Right lobe of liver (tissue), 6 donors: ENCODE measurements at regions not wholly inside any gene's neighbourhood (a gene's known extent, or its start where the extent isn't known, plus 50 kb on each side); places are given as distances from the start of the nearest gene placed in this dataset.

Experiments
- ATAC-seq, 4 donors: fragments of 200-7000 bp; cut with Tn5 transposase; one replicate each; pipeline ENCODE4 v1.9.1; 2020; ENCODE audit warnings: mild to moderate bottlenecking in 4 of 4, moderate library complexity in 4 of 4
- DNase-seq, 3 donors: peaks; one replicate each; pipeline ENCODE4 v3.0.0-alpha.2; 2020
- H3K27ac ChIP-seq, 3 donors: fragments of 200-600 bp; one replicate each; pipeline ENCODE4 v1.8.0; 2022
- H3K27me3 ChIP-seq, 2 donors: fragments of 200-600 bp; one replicate each; pipeline ENCODE4 v1.8.0; 2022
- H3K36me3 ChIP-seq, 4 donors: fragments of 200-600 bp; sonication (generic) in 1 of 4; one replicate each; pipeline versions ENCODE4 v1.5.1 to v1.8.0; 2017 to 2022; ENCODE audit warnings: control low read depth in 1 of 4
- H3K4me1 ChIP-seq, 4 donors: fragments of 200-600 bp; sonication (generic) in 1 of 4; one replicate each; pipeline versions ENCODE4 v1.5.1 to v1.8.0; 2017 to 2022; ENCODE audit warnings: control low read depth in 1 of 4
- H3K4me3 ChIP-seq, 3 donors: fragments of 200-600 bp; one replicate each; pipeline ENCODE4 v1.8.0; 2022
- H3K9me3 ChIP-seq, 4 donors: fragments of 200-600 bp; sonication (generic) in 1 of 4; one replicate each; pipeline versions ENCODE4 v1.5.1 to v1.8.0; 2017 to 2022; ENCODE audit warnings: control low read depth in 1 of 4
- CTCF ChIP-seq, 4 donors: fragments of 200-600 bp in 3 of 4; fragments of 450-650 bp in 1 of 4; IDR thresholded peaks; one replicate each; pipeline versions ENCODE4 v1.5.1 to v1.8.0; 2016 to 2022; ENCODE audit warnings: antibody characterized with exemption in 4 of 4, mild to moderate bottlenecking in 2 of 4
- POLR2A ChIP-seq: fragments of 450-650 bp; IDR thresholded peaks from one replicate; pipeline ENCODE4 v1.6.1; 2017; ENCODE audit warnings: antibody characterized with exemption, mild to moderate bottlenecking
- WGBS: methylation state at CpG from one replicate; pipeline ENCODE4 v1.1.6; 2018; ENCODE audit warnings: low coverage, low lambda C conversion rate; ENCODE audit not compliant: insufficient coverage; ENCODE audit errors: missing lambda C conversion rate; 5-methylcytosine and 5-hydroxymethylcytosine counted together
- intact Hi-C, 2 donors: fragments of 100-400 bp; cut with DNase I; formaldehyde crosslinking; loops; one replicate each; pipeline versions ENCODE4 v1.11.2 to v1.14.1; 2022
- donor health status: DM: no; HTN: yes; CAD: no.
- donor health status: DM: no; HTN: no; CAD: no.
- donor health status: DM: no; HTN: no; CAD: no.
- donor health status: DM: no; HTN: yes; CAD: no.
- donor health status: DM: no; HTN: yes; CAD: no.

DNA sequence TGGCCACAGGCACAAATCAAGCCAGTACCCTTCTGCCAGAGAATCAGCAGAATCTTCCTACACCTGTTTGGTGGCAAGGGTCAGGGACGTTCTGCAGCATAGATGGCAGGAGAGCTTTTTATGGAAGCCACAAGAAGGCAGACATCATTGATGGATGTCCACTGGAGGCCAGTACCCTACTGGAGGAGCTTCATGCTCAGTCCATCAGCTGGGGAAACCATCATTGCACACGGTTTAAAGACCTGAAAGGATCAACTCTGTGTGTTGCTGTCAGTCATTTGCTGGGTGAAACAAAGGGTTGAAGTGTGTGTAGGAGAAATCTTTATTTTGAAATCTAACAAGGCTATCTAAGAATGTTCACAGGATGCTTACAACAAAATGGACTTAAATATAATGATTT, 158.9 kb upstream of the SASH1 start:
- intact Hi-C loops, result no loop called here
- no peaks in the 10 kb centered on the region for H3K27me3 ChIP-seq
- 48% methylated on average over 2 of the region's 2 CpGs for WGBS
- no peak overlapping the region for H3K27ac ChIP-seq
- H3K4me1 ChIP-seq, result peaks cover 0 to 13% (median 0%) of the 10 kb centered on the region in 4 donors
- no peak for TF ChIP-seq CTCF (IDR thresholded peaks at IDR 0.05)
- TF ChIP-seq POLR2A, result no peak
- no peak for ATAC-seq
- no peaks in the 10 kb centered on the region for H3K9me3 ChIP-seq
- H3K36me3 ChIP-seq, result no peaks in the 10 kb centered on the region
- H3K4me3 ChIP-seq, result no peak overlapping the region
- no peak for DNase-seq

- peaks cover 0 to 26% (median 5%) of the 10 kb centered on the region in 4 donors for H3K4me1 ChIP-seq
- H3K27me3 ChIP-seq, result no peaks in the 10 kb centered on the region
- no peak overlapping the region for H3K27ac ChIP-seq
- ATAC-seq, result peak in 3 of 4 donors; percentile 17 to 50 (median 47)
- 54% methylated on average over 4 of the region's 5 CpGs for whole genome bisulfite sequencing
- no peak for DNase-seq
- no peak overlapping the region for H3K4me3 ChIP-seq
- H3K36me3 ChIP-seq, result no peaks in the 10 kb centered on the region
- no peaks in the 10 kb centered on the region for H3K9me3 ChIP-seq
- intact Hi-C loops, result no loop called here
- TF ChIP-seq POLR2A (no peak), CTCF (IDR thresholded peaks at IDR 0.05) (no peak)
Measured at GRCh38 chr6:148186916-148187315, 155.7 kb upstream of the SASH1 start.

DNA sequence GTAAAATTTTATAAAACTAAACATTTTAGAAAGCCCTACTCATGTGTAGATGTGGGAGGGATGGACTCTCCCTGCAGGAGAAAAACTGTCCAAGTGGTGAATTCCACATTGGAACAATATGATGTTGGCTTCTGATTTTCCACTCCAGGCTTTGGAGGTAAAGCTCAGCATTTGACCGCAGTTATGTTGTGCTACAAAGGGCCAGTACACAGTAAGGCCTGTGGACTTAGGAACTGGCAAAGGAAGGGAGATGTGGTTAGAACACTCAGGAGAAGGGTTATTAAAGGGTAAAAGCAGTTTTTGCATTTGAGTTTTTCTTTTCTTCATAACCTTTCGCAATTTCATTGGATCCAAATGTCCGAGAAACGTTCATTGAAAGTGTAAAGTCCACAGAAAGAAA, 150.3 kb upstream of the SASH1 start:
- 50% methylated on average over 4 of the region's 4 CpGs for WGBS
- no peak for TF ChIP-seq POLR2A
- TF ChIP-seq CTCF (IDR thresholded peaks at IDR 0.05), result no peak
- Histone ChIP-seq H3K4me1 (peaks cover 0 to 26% (median 8%) of the 10 kb centered on the region in 4 donors), H3K9me3 (no peaks in the 10 kb centered on the region), H3K27ac (peak overlapping the region in 1 of 3 donors; percentile 54), H3K36me3 (no peaks in the 10 kb centered on the region), H3K27me3 (no peaks in the 10 kb centered on the region), H3K4me3 (no peak overlapping the region)
- DNase-seq (no peak), ATAC-seq (peak in 3 of 4 donors; percentile 44 to 70 (median 52))
- intact Hi-C loops, result no loop called here

- TF ChIP-seq CTCF (IDR thresholded peaks at IDR 0.05) (no peak), POLR2A (no peak)
- WGBS, result 79% methylated on average over 5 of the region's 5 CpGs
- no peak for ATAC-seq
- no peak overlapping the region for H3K27ac ChIP-seq
- H3K36me3 ChIP-seq, result no peaks in the 10 kb centered on the region
- no peaks in the 10 kb centered on the region for H3K9me3 ChIP-seq
- DNase-seq, result no peak
- no peak overlapping the region for H3K4me3 ChIP-seq
- H3K27me3 ChIP-seq, result no peaks in the 10 kb centered on the region
- H3K4me1 ChIP-seq, result peaks cover 0 to 22% (median 8%) of the 10 kb centered on the region in 4 donors
- intact Hi-C loops, result no loop called here
Measured at GRCh38 chr6:148193063-148193680, 149.5 kb upstream of the SASH1 start.
